Sigmoid colon (tissue), 4 donors: ENCODE measurements at regions not wholly inside any gene's neighbourhood (a gene's known extent, or its start where the extent isn't known, plus 50 kb on each side); places are given as distances from the start of the nearest gene placed in this dataset.

Source experiments
- EP300 ChIP-seq, 4 donors: sonication (generic); formaldehyde crosslinking; IDR thresholded peaks; one replicate each; pipeline ENCODE4 v1.6.1; 2017; ENCODE audit warnings: antibody characterized with exemption in 4 of 4
- POLR2A ChIP-seq, 2 donors: fragments of 450-650 bp; IDR thresholded peaks; one replicate each; pipeline ENCODE4 v1.6.1; 2016; ENCODE audit warnings: antibody characterized with exemption in 2 of 2, mild to moderate bottlenecking in 2 of 2, moderate library complexity in 2 of 2
- POLR2AphosphoS5 ChIP-seq, 4 donors: sonication (generic); formaldehyde crosslinking; IDR thresholded peaks; one replicate each; pipeline ENCODE4 v1.6.1; 2017; ENCODE audit warnings: antibody characterized with exemption in 4 of 4
- TF ChIP-seq, protein P1 (sequence below), 4 experiments: fragments of 450-650 bp in 3 of 4; fragments of 200-600 bp in 1 of 4; IDR thresholded peaks; one replicate each; pipeline ENCODE4 v1.5.1; 2016 to 2019; ENCODE audit warnings: antibody characterized with exemption in 4 of 4, mild to moderate bottlenecking in 3 of 4, moderate library complexity in 2 of 4

DNA sequence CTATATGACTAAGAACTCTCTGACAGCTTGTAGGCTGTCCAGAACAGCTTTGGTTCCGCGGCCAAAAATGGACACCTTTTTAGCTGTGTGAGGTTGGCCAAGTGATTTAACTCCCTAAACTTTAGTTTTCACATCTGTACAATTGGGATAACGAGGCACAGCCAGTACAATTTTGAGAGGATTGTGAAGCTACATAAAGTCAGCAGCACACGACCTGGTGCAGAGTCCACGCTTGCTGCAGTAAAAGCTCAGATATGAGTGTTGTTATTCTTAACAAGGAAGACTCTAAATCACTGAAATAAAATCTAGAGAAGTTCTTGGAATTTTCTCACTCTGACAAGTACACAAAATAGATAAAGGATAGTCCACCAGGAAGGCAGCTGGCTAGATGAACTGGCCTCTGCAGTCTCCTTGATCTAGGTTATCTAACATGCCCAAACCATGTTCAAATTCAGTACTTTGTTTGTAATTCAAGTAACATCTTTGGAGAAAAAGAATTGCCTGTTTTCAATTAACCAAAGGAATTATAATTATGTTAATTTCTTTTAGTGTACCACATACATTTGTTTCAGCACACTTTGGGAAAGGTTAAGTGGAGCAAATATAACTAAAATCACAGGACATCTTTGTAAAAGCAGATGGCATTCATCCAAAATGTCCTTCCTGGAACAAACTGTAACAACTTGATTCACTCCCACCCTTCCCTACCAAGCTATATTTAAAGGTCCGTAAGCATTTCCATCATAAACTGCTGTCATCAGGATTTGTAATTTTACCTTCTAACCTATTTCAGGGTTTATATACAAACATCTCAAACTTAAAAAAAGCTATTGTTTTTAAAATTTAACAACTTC is 201.7 kb upstream of the STK17B start:
- TF ChIP-seq POLR2AphosphoS5 (IDR thresholded peaks at IDR 0.05) (no peak), POLR2A (IDR thresholded peaks at IDR 0.05) (no peak), EP300 (IDR thresholded peaks at IDR 0.05) (no peak)
- TF ChIP-seq, protein P1, sequence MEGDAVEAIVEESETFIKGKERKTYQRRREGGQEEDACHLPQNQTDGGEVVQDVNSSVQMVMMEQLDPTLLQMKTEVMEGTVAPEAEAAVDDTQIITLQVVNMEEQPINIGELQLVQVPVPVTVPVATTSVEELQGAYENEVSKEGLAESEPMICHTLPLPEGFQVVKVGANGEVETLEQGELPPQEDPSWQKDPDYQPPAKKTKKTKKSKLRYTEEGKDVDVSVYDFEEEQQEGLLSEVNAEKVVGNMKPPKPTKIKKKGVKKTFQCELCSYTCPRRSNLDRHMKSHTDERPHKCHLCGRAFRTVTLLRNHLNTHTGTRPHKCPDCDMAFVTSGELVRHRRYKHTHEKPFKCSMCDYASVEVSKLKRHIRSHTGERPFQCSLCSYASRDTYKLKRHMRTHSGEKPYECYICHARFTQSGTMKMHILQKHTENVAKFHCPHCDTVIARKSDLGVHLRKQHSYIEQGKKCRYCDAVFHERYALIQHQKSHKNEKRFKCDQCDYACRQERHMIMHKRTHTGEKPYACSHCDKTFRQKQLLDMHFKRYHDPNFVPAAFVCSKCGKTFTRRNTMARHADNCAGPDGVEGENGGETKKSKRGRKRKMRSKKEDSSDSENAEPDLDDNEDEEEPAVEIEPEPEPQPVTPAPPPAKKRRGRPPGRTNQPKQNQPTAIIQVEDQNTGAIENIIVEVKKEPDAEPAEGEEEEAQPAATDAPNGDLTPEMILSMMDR (IDR thresholded peaks at IDR 0.05), result no peak
